NCI-H345 (cell line): ENCODE measurements at regions not wholly inside any gene's neighbourhood (a gene's known extent, or its start where the extent isn't known, plus 50 kb on each side); places are given as distances from the start of the nearest gene placed in this dataset.

Source experiments
- DNase-seq: peaks from one replicate; lab custom pipeline; 2025; lab: John Stamatoyannopoulos, UW

- no peak for DNase-seq
Observed at GRCh38 chr10:71045204-71045809, 156.9 kb upstream of the PCBD1 start.

GRCh38 chr10:71045936-71046335, 157.6 kb upstream of the PCBD1 start:
- DNase-seq: no peak

- no peak for DNase-seq
Observed at GRCh38 chr10:71046747-71047146, 158.4 kb upstream of the PCBD1 start.

- DNase-seq: no peak
Observed at GRCh38 chr10:71048971-71049615, 160.7 kb upstream of the PCBD1 start.

- no peak for DNase-seq
Observed at GRCh38 chr10:71049994-71050393, 161.6 kb upstream of the PCBD1 start.

GRCh38 chr10:71052076-71052660, 160.2 kb upstream of the UNC5B start:
- DNase-seq: no peak

GRCh38 chr10:71052708-71053107, 159.7 kb upstream of the UNC5B start:
- DNase-seq: no peak

GRCh38 chr10:71053169-71053895, 159.0 kb upstream of the UNC5B start:
- DNase-seq: no peak

GRCh38 chr10:71058308-71058707, 154.1 kb upstream of the UNC5B start:
- DNase-seq: no peak

GRCh38 chr10:71059054-71059818, 153.1 kb upstream of the UNC5B start:
- no peak for DNase-seq

GRCh38 chr10:71059943-71060342, 152.4 kb upstream of the UNC5B start:
- no peak for DNase-seq

- DNase-seq: no peak
Observed at GRCh38 chr10:71060476-71061426, 151.6 kb upstream of the UNC5B start.

- DNase-seq: no peak
Observed at GRCh38 chr10:71061472-71061871, 150.9 kb upstream of the UNC5B start.

- no peak for DNase-seq
Observed at GRCh38 chr10:71062156-71062555, 150.2 kb upstream of the UNC5B start.

- no peak for DNase-seq
Observed at GRCh38 chr10:71063401-71063800, 149.0 kb upstream of the UNC5B start.

- DNase-seq: no peak
Observed at GRCh38 chr10:71064413-71065118, 147.8 kb upstream of the UNC5B start.

- DNase-seq: no peak
Observed at GRCh38 chr10:71065659-71066058, 146.7 kb upstream of the UNC5B start.

- DNase-seq: no peak
Observed at GRCh38 chr10:71066600-71066999, 145.8 kb upstream of the UNC5B start.

GRCh38 chr10:71067098-71067740, 145.2 kb upstream of the UNC5B start:
- no peak for DNase-seq

- DNase-seq: no peak
Observed at GRCh38 chr10:71068861-71069271, 143.5 kb upstream of the UNC5B start.
